ENCODE measurements at regions not wholly inside any gene's neighbourhood (a gene's known extent, or its start where the extent isn't known, plus 50 kb on each side); places are given as distances from the start of the nearest gene placed in this dataset.
"Not testable (repeated sequence)": the region's sequence is repeated elsewhere in the genome, so short reads cannot be mapped to it uniquely, and the experiment has no call there.

- Mint-ChIP-seq H3K27me3 (no peaks in the 10 kb centered on the region), H3K4me1 (peaks cover 32% of the 10 kb centered on the region), H3K27ac (no peak overlapping the region), H3K4me3 (no peak overlapping the region), H3K9me3 (no peaks in the 10 kb centered on the region)
- DNase-seq (no peak), ATAC-seq (no peak)
Measured at GRCh38 chr2:136301006-136301405, 183.1 kb upstream of the CXCR4 start.

DNA sequence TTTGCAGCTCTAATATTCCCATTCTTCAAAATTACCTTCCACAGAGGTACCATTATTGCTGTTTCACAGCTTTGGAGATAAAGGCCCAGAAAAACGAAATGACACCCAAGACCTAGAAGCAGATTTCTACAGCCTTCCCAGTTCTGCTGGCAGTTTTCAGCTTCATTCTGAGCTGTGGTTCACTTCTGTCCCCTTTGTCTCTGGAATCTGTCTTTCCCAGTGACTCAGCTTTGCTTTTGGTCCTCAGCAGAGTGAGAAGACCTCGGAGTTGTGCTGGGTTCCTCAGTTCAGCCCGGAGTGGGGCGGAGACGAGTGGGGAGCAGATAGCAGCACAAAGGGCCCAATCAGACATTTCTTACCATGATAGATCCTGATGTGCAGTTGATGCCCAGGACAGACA lies 180.7 kb upstream of the CXCR4 start:
- ATAC-seq (no peak), DNase-seq (no peak)
- Mint-ChIP-seq H3K4me1 (peaks cover 12% of the 10 kb centered on the region), H3K4me3 (no peak overlapping the region), H3K27me3 (no peaks in the 10 kb centered on the region), H3K27ac (no peak overlapping the region), H3K9me3 (no peaks in the 10 kb centered on the region)

DNA sequence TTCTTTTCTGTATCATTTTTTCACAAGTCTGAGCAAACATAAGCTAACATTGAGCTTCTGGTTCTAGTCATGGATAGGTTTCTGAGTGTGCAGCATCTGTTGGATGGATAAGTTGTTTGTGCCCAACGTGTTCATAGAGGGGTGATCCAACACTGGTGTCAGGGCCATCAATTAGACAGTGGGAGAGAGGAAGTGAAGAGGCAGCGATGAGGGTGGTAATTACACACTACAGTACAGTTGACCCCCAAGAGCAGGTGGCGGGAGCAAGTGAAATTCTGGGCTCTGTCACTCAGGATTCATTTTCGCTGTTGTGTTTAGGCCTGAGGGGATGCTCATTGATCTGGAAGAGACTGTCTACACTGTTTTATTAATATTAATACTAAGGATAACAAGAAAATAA lies 180.0 kb upstream of the CXCR4 start:
- no peak for ATAC-seq
- Mint-ChIP-seq H3K4me1 (peaks cover 12% of the 10 kb centered on the region), H3K27ac (no peak overlapping the region), H3K9me3 (no peaks in the 10 kb centered on the region), H3K27me3 (no peaks in the 10 kb centered on the region), H3K4me3 (no peak overlapping the region)
- DNase-seq = no peak

GRCh38 chr2:136297312-136297711 lies 179.4 kb upstream of the CXCR4 start:
- DNase-seq = no peak
- Mint-ChIP-seq H3K27ac (no peak overlapping the region), H3K27me3 (no peaks in the 10 kb centered on the region), H3K4me3 (no peak overlapping the region), H3K9me3 (no peaks in the 10 kb centered on the region), H3K4me1 (peaks cover 12% of the 10 kb centered on the region)
- ATAC-seq = no peak

GRCh38 chr2:136295168-136295567 lies 177.2 kb upstream of the CXCR4 start:
- ATAC-seq (no peak), DNase-seq (no peak)
- H3K27me3 Mint-ChIP-seq = no peaks in the 10 kb centered on the region
- H3K27ac Mint-ChIP-seq = no peak overlapping the region
- H3K4me3 Mint-ChIP-seq = no peak overlapping the region
- peaks cover 9% of the 10 kb centered on the region for H3K4me1 Mint-ChIP-seq
- H3K9me3 Mint-ChIP-seq = peaks cover 0 to 11% of the 10 kb centered on the region in 2 donors

DNA sequence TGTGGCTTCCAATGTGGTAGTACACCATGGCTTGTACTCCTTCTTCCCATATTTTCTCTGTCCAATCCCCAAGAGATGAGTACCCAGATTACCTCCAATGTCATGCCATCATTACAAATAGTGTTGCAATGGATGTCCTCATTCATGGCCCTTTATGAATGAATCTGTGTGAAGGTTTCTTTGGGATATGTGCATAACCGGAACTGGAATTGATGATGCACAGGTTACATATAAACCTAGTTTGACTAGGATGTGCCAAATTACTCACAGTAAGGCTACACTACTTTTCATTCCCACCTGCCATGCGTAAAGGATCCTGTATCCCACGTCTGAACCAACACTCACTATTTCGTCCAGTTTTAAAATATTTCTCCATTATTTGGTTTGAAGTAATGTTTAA lies 173.9 kb upstream of the CXCR4 start:
- Mint-ChIP-seq H3K4me3 (no peak overlapping the region), H3K9me3 (peaks cover 0 to 11% of the 10 kb centered on the region in 2 donors), H3K4me1 (no peaks in the 10 kb centered on the region), H3K27me3 (no peaks in the 10 kb centered on the region), H3K27ac (no peak overlapping the region)
- DNase-seq (no peak), ATAC-seq (no peak)

GRCh38 chr2:136290326-136290725 lies 172.4 kb upstream of the CXCR4 start:
- Mint-ChIP-seq H3K27me3 (no peaks in the 10 kb centered on the region), H3K9me3 (peaks cover 4 to 11% of the 10 kb centered on the region in 2 donors), H3K4me1 (peaks cover 13% of the 10 kb centered on the region), H3K4me3 (no peak overlapping the region), H3K27ac (no peak overlapping the region)
- ATAC-seq (no peak), DNase-seq (no peak)

GRCh38 chr2:136288249-136288648 lies 170.3 kb upstream of the CXCR4 start:
- H3K4me3 Mint-ChIP-seq = no peak overlapping the region
- H3K4me1 Mint-ChIP-seq = peaks cover 32% of the 10 kb centered on the region
- peaks cover 4 to 11% of the 10 kb centered on the region in 2 donors for H3K9me3 Mint-ChIP-seq
- no peaks in the 10 kb centered on the region for H3K27me3 Mint-ChIP-seq
- DNase-seq (no peak), ATAC-seq (no peak)
- no peak overlapping the region for H3K27ac Mint-ChIP-seq

DNA sequence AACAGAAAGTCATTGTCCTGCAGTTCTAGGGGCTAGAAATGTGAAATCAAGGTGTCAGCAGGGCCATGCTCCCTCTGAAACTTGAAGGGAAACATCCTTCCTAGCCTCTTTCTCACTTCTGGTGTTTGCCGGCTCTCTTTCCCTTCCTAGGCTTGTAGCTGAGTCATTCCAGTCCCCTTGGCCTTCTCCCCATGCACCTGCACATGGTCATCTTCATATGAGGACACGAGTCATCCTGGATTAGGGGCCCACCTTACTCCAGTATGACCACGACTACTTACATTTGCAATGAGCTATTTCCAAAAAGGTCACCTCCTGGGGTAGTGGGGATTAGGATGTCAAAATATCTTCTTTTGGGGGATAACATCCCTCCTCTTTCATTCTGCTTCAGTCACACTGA lies 168.5 kb upstream of the CXCR4 start:
- Mint-ChIP-seq H3K27ac (peak overlapping the region in 1 of 2 donors; percentile 75), H3K4me3 (no peak overlapping the region), H3K27me3 (no peaks in the 10 kb centered on the region), H3K9me3 (peaks cover 4 to 5% of the 10 kb centered on the region in 2 donors), H3K4me1 (peaks cover 50% of the 10 kb centered on the region)
- ATAC-seq (no peak), DNase-seq (no peak)

GRCh38 chr2:136284226-136285119 lies 166.5 kb upstream of the CXCR4 start:
- peaks cover 69% of the 10 kb centered on the region for H3K4me1 Mint-ChIP-seq
- H3K27me3 Mint-ChIP-seq = no peaks in the 10 kb centered on the region
- peak overlapping the region in 1 of 2 donors; percentile 6 for H3K4me3 Mint-ChIP-seq
- no peak overlapping the region for H3K27ac Mint-ChIP-seq
- H3K9me3 Mint-ChIP-seq = peaks cover 0 to 4% of the 10 kb centered on the region in 2 donors
- DNase-seq = no peak
- ATAC-seq = peak; percentile 41

DNA sequence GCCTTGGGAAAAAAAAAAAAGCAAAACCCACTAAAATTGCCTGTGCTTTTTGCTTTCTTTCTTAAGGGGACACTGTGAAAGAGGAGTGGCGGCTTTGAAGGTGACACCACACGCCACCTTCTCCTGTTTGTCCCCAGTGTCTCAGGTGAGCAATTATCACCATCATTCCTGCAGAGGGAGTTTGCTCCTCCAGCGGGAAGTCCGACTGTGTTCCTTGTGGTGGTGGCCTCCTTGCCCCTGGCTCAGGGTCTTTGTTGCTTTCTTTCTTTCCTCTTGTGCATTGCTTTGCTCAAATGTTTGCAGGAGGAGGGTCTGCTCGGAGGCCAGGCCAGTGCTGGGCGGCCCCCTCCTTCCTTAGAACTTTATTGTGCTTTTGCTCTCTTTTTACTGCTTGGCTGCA lies 164.3 kb upstream of the CXCR4 start:
- no peak for ATAC-seq
- no peak for DNase-seq
- Mint-ChIP-seq H3K27ac (peak overlapping the region in 1 of 2 donors; percentile 6), H3K4me3 (peak overlapping the region in 1 of 2 donors; percentile 38), H3K27me3 (no peaks in the 10 kb centered on the region), H3K4me1 (peaks cover 74% of the 10 kb centered on the region), H3K9me3 (peaks cover 0 to 4% of the 10 kb centered on the region in 2 donors)

- Mint-ChIP-seq H3K4me1 (peaks cover 72% of the 10 kb centered on the region), H3K4me3 (peak overlapping the region; percentile 50 to 76), H3K27me3 (no peaks in the 10 kb centered on the region), H3K27ac (peak overlapping the region; percentile 79 to 85), H3K9me3 (peaks cover 0 to 4% of the 10 kb centered on the region in 2 donors)
- DNase-seq = peak; percentile 43 to 61
- peak; percentile 91 for ATAC-seq
Measured at GRCh38 chr2:136281281-136282114, 163.5 kb upstream of the CXCR4 start.

DNA sequence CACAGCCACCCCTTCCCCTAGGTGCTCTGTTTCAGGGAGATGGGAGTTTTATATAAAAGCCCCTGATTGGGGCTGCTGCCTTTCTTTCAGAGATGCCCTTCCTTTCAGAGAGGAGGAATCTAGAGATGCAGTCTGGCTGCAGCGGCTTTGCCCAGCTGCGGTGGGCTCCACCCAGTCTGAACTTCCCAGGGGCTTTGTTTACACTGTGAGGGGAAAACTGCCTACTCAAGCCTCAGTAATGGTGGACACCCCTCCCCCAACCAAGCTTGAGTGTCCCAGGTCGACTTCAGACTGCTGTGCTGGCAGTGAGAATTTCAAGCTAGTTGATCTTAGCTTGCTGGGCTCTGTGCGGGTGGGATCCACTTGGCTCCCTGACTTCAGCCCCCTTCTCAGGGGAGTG lies 148.4 kb upstream of the CXCR4 start:
- not testable (repeated sequence) for H3K4me1 Mint-ChIP-seq, DNase-seq, H3K4me3 Mint-ChIP-seq, H3K27me3 Mint-ChIP-seq, H3K27ac Mint-ChIP-seq, ATAC-seq
- peaks cover 20 to 23% of the 10 kb centered on the region in 2 donors for H3K9me3 Mint-ChIP-seq

GRCh38 chr2:136259551-136259950 lies 141.6 kb upstream of the CXCR4 start:
- Mint-ChIP-seq H3K9me3 (peaks cover 0 to 11% of the 10 kb centered on the region in 2 donors), H3K4me3 (no peak overlapping the region), H3K27me3 (no peaks in the 10 kb centered on the region), H3K27ac (no peak overlapping the region), H3K4me1 (peaks cover 9% of the 10 kb centered on the region)
- DNase-seq (no peak), ATAC-seq (no peak)

- Mint-ChIP-seq H3K4me3 (no peak overlapping the region), H3K4me1 (peaks cover 11% of the 10 kb centered on the region), H3K9me3 (no peaks in the 10 kb centered on the region), H3K27me3 (no peaks in the 10 kb centered on the region), H3K27ac (no peak overlapping the region)
- ATAC-seq (no peak), DNase-seq (no peak)
Measured at GRCh38 chr2:136257893-136258292, 139.9 kb upstream of the CXCR4 start.
